ENCODE measurements at regions not wholly inside any gene's neighbourhood (a gene's known extent, or its start where the extent isn't known, plus 50 kb on each side); places are given as distances from the start of the nearest gene placed in this dataset.

GRCh38 chr13:72217142-72217541 is 350.1 kb upstream of the DACH1 start:
- no peaks in the 10 kb centered on the region for H3K27me3 ChIP-seq
- H3K36me3 ChIP-seq, result no peaks in the 10 kb centered on the region
- H3K9me3 ChIP-seq, result no peaks in the 10 kb centered on the region
- no peak overlapping the region for H3K4me3 ChIP-seq
- no peak overlapping the region for H3K27ac ChIP-seq
- intact Hi-C loops (cut with DNase I), result no loop called here
- H3K4me1 ChIP-seq, result no peaks in the 10 kb centered on the region
- no peak for DNase-seq (ENCODE audit: low spot score in 2 of 2)
- TF ChIP-seq CTCF (IDR thresholded peaks at IDR 0.05), result no peak

GRCh38 chr13:72208112-72208645 is 341.2 kb upstream of the DACH1 start:
- no peaks in the 10 kb centered on the region for H3K4me1 ChIP-seq
- no peak for DNase-seq (ENCODE audit: low spot score in 2 of 2)
- no peaks in the 10 kb centered on the region for H3K36me3 ChIP-seq
- H3K9me3 ChIP-seq, result no peaks in the 10 kb centered on the region
- H3K27me3 ChIP-seq, result no peaks in the 10 kb centered on the region
- H3K27ac ChIP-seq, result no peak overlapping the region
- intact Hi-C loops (cut with DNase I), result no loop called here
- no peak for TF ChIP-seq CTCF (IDR thresholded peaks at IDR 0.05)
- H3K4me3 ChIP-seq, result no peak overlapping the region

- no peak overlapping the region for H3K4me3 ChIP-seq
- no peaks in the 10 kb centered on the region for H3K9me3 ChIP-seq
- H3K27me3 ChIP-seq, result no peaks in the 10 kb centered on the region
- H3K27ac ChIP-seq, result no peak overlapping the region
- TF ChIP-seq CTCF (IDR thresholded peaks at IDR 0.05), result no peak
- no peak for DNase-seq (ENCODE audit: low spot score in 2 of 2)
- no peaks in the 10 kb centered on the region for H3K4me1 ChIP-seq
- H3K36me3 ChIP-seq, result no peaks in the 10 kb centered on the region
- intact Hi-C loops (cut with DNase I), result no loop called here
Observed at GRCh38 chr13:72205773-72206172, 338.8 kb upstream of the DACH1 start.

GRCh38 chr13:72204291-72204690 is 337.3 kb upstream of the DACH1 start:
- Histone ChIP-seq H3K27ac (no peak overlapping the region), H3K27me3 (no peaks in the 10 kb centered on the region), H3K4me3 (no peak overlapping the region), H3K9me3 (no peaks in the 10 kb centered on the region), H3K4me1 (no peaks in the 10 kb centered on the region), H3K36me3 (no peaks in the 10 kb centered on the region)
- no peak for TF ChIP-seq CTCF (IDR thresholded peaks at IDR 0.05)
- intact Hi-C loops (cut with DNase I), result no loop called here
- DNase-seq (ENCODE audit: low spot score in 2 of 2), result no peak

GRCh38 chr13:72201726-72202125 is 334.7 kb upstream of the DACH1 start:
- no peak for DNase-seq (ENCODE audit: low spot score in 2 of 2)
- intact Hi-C loops (cut with DNase I), result no loop called here
- Histone ChIP-seq H3K36me3 (no peaks in the 10 kb centered on the region), H3K27me3 (no peaks in the 10 kb centered on the region), H3K27ac (no peak overlapping the region), H3K4me1 (no peaks in the 10 kb centered on the region), H3K4me3 (no peak overlapping the region), H3K9me3 (no peaks in the 10 kb centered on the region)
- TF ChIP-seq CTCF (IDR thresholded peaks at IDR 0.05), result no peak

GRCh38 chr13:72199640-72200039 is 332.6 kb upstream of the DACH1 start:
- no peak for DNase-seq (ENCODE audit: low spot score in 2 of 2)
- H3K4me1 ChIP-seq, result no peaks in the 10 kb centered on the region
- no peaks in the 10 kb centered on the region for H3K36me3 ChIP-seq
- intact Hi-C loops (cut with DNase I), result no loop called here
- TF ChIP-seq CTCF (IDR thresholded peaks at IDR 0.05), result no peak
- H3K9me3 ChIP-seq, result no peaks in the 10 kb centered on the region
- no peak overlapping the region for H3K4me3 ChIP-seq
- H3K27ac ChIP-seq, result no peak overlapping the region
- no peaks in the 10 kb centered on the region for H3K27me3 ChIP-seq
